ENCODE measurements at regions not wholly inside any gene's neighbourhood (a gene's known extent, or its start where the extent isn't known, plus 50 kb on each side); places are given as distances from the start of the nearest gene placed in this dataset.

- TF ChIP-seq SUZ12 (IDR thresholded peaks at IDR 0.05) (no peak), FOXM1 (IDR thresholded peaks at IDR 0.05; ENCODE audit: borderline replicate concordance) (no peak), NFRKB (IDR thresholded peaks at IDR 0.05) (no peak), FOXA1 (IDR thresholded peaks at IDR 0.05) (no peak), BHLHE40 (IDR thresholded peaks at IDR 0.05; ENCODE audit: borderline replicate concordance) (no peak), TARDBP (IDR thresholded peaks at IDR 0.05) (no peak), ELF4 (IDR thresholded peaks at IDR 0.05) (no peak), ARNT (IDR thresholded peaks at IDR 0.05) (no peak), L3MBTL2 (conservative IDR thresholded peaks at IDR 0.05) (no peak), SP1 (IDR thresholded peaks at IDR 0.05) (no peak)
Observed at GRCh38 chr2:176745543-176746200, 466.9 kb upstream of the HNRNPA3 start.

Measured in HEK293T (cell line).